Fibroblast of lung (primary cell): ENCODE measurements at regions not wholly inside any gene's neighbourhood (a gene's known extent, or its start where the extent isn't known, plus 50 kb on each side); places are given as distances from the start of the nearest gene placed in this dataset.

ENCODE experiments used
- DNase-seq, 2 donors: peaks; one replicate each; pipeline versions ENCODE4 v3.0.0 to v3.0.0-alpha.2; 2010; ENCODE audit warnings: low read depth in 2 of 2
- H2AFZ ChIP-seq: 2 replicates; pipeline ENCODE4 v1.5.1; 2012; ENCODE audit warnings: low read length, control low read depth, inconsistent platforms
- H3K27ac ChIP-seq: 2 replicates; pipeline ENCODE4 v1.5.1; 2011; ENCODE audit warnings: low read length, control low read depth; ENCODE audit not compliant: insufficient read depth
- H3K27me3 ChIP-seq: 2 replicates; pipeline ENCODE4 v1.5.1; 2011; ENCODE audit warnings: mild to moderate bottlenecking, low read length; ENCODE audit not compliant: control insufficient read depth, insufficient read depth
- H3K36me3 ChIP-seq: 2 replicates; pipeline ENCODE4 v1.5.1; 2011; ENCODE audit warnings: low read length; ENCODE audit not compliant: control insufficient read depth, insufficient read depth
- H3K4me1 ChIP-seq: 2 replicates; pipeline ENCODE4 v1.5.1; 2011; ENCODE audit warnings: low read length; ENCODE audit not compliant: control insufficient read depth, insufficient read depth; ENCODE audit errors: extremely low read depth
- H3K4me2 ChIP-seq: 2 replicates; pipeline ENCODE4 v1.5.1; 2011; ENCODE audit warnings: low read length, control low read depth; ENCODE audit not compliant: insufficient read depth; ENCODE audit errors: extremely low read depth
- H3K4me3 ChIP-seq, 4 experiments: fragments of 200-600 bp in 1 of 4; sonication (generic) in 1 of 4; replicated peaks in 1 of 4; 2 replicates each; pipeline ENCODE4 v1.5.1; 2011 to 2016; ENCODE audit warnings: low read length in 4 of 4, low read depth in 3 of 4, mild to moderate bottlenecking in 3 of 4, control low read depth in 2 of 4, inconsistent platforms in 1 of 4, mixed read lengths in 1 of 4; ENCODE audit not compliant: insufficient read depth in 1 of 4; ENCODE audit errors: control extremely low read depth in 1 of 4
- H3K79me2 ChIP-seq: 2 replicates; pipeline ENCODE4 v1.5.1; 2012; ENCODE audit warnings: mild to moderate bottlenecking, low read length, inconsistent platforms; ENCODE audit not compliant: control insufficient read depth, insufficient read depth
- H3K9ac ChIP-seq: 2 replicates; pipeline ENCODE4 v1.5.1; 2011; ENCODE audit warnings: mild to moderate bottlenecking, low read length, control low read depth; ENCODE audit not compliant: insufficient read depth
- H3K9me3 ChIP-seq: 2 replicates; pipeline ENCODE4 v1.5.1; 2012; ENCODE audit warnings: low read depth, low read length; ENCODE audit not compliant: control insufficient read depth, insufficient read depth
- H4K20me1 ChIP-seq: 2 replicates; pipeline ENCODE4 v1.5.1; 2011; ENCODE audit warnings: low read length; ENCODE audit not compliant: control insufficient read depth, insufficient read depth; ENCODE audit errors: extremely low read depth
- EZH2 ChIP-seq: IDR thresholded peaks from 2 replicates; pipeline ENCODE4 v1.5.1; 2012; ENCODE audit warnings: low read length, control low read depth, mild to moderate bottlenecking; ENCODE audit errors: missing control alignments
- TF ChIP-seq, protein P1 (sequence below), 2 donors: IDR thresholded peaks in 1 of 2; conservative IDR thresholded peaks in 1 of 2; 1 replicate in 1 of 2; 2 replicates in 1 of 2; pipeline ENCODE4 v1.5.1; 2011 to 2012; ENCODE audit warnings: low read length in 2 of 2, control low read depth in 1 of 2, inconsistent platforms in 1 of 2, low read depth in 1 of 2, mild to moderate bottlenecking in 1 of 2

DNA sequence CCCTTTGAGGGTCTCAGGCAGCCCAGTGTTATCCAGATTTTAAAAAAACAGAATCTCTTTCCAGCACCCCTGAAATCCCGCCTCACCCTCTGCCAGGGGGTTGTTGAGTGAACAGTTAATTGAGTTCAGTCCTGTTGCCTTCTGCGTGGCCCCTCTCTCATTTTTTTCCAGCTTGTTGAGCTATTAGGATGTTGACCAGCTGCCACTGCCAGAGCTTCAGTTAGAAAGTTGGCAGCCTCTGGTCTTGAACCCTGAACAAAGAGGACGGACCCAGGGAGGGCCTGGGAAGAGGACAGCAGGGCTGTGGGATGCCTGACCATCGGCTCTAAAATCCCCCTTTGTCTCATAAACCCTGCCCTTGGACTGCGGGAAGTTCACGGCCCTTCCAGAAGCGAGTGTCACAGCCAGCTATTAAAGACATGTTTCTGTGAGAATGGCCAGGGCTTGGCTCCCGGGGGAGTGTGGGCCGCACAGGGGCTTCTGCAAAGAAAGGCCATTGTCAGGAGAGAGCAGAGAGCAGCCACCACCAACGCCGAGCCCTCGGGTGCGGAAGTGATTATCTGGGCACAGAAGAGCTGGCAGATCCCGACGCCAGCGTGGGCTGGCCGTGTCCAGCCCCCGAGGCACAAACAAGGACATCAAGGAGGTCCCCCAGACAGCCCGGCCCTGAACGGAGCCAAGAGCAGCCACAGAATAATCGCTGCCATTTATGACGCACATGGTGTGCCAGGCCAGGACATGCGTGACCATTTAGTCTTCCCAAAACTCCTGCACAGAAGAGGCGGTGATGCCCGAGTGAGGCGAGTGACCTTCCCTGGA is 189.0 kb downstream of the ANKRD60 start:
- Histone ChIP-seq H3K27me3 (no peaks in the 10 kb centered on the region), H3K9me3 (no peaks in the 10 kb centered on the region), H3K4me3 (no peak overlapping the region), H3K36me3 (no peaks in the 10 kb centered on the region), H2AFZ (no peak overlapping the region), H4K20me1 (no peaks in the 10 kb centered on the region), H3K4me2 (no peak overlapping the region), H3K9ac (no peak overlapping the region), H3K4me1 (no peaks in the 10 kb centered on the region), H3K79me2 (no peaks in the 10 kb centered on the region), H3K27ac (no peak overlapping the region)
- DNase-seq, result no peak
- TF ChIP-seq, protein P1, sequence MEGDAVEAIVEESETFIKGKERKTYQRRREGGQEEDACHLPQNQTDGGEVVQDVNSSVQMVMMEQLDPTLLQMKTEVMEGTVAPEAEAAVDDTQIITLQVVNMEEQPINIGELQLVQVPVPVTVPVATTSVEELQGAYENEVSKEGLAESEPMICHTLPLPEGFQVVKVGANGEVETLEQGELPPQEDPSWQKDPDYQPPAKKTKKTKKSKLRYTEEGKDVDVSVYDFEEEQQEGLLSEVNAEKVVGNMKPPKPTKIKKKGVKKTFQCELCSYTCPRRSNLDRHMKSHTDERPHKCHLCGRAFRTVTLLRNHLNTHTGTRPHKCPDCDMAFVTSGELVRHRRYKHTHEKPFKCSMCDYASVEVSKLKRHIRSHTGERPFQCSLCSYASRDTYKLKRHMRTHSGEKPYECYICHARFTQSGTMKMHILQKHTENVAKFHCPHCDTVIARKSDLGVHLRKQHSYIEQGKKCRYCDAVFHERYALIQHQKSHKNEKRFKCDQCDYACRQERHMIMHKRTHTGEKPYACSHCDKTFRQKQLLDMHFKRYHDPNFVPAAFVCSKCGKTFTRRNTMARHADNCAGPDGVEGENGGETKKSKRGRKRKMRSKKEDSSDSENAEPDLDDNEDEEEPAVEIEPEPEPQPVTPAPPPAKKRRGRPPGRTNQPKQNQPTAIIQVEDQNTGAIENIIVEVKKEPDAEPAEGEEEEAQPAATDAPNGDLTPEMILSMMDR (conservative IDR thresholded peaks at IDR 0.05 in 1 of 2, IDR thresholded peaks at IDR 0.05 in 1 of 2; ENCODE audit: low read depth in 1 of 2, low read length in 2 of 2), result no peak
- TF ChIP-seq EZH2, result no peak

- Histone ChIP-seq H3K4me2 (no peak overlapping the region), H3K4me3 (no peak overlapping the region), H3K9ac (no peak overlapping the region), H3K4me1 (no peaks in the 10 kb centered on the region), H3K9me3 (no peaks in the 10 kb centered on the region), H3K27me3 (no peaks in the 10 kb centered on the region), H3K36me3 (no peaks in the 10 kb centered on the region), H4K20me1 (no peaks in the 10 kb centered on the region), H3K79me2 (no peaks in the 10 kb centered on the region), H2AFZ (no peak overlapping the region), H3K27ac (no peak overlapping the region)
- TF ChIP-seq EZH2, result no peak
- TF ChIP-seq, protein P1 (conservative IDR thresholded peaks at IDR 0.05 in 1 of 2, IDR thresholded peaks at IDR 0.05 in 1 of 2; ENCODE audit: low read depth in 1 of 2, low read length in 2 of 2), result no peak
- no peak for DNase-seq
These were observed 190.3 kb downstream of the ANKRD60 start for GRCh38 chr20:58038123-58038654.

- H3K4me3 ChIP-seq, result no peak overlapping the region
- no peak for DNase-seq
- H3K4me2 ChIP-seq, result no peak overlapping the region
- no peaks in the 10 kb centered on the region for H3K79me2 ChIP-seq
- no peak overlapping the region for H2AFZ ChIP-seq
- no peaks in the 10 kb centered on the region for H4K20me1 ChIP-seq
- TF ChIP-seq, protein P1 (conservative IDR thresholded peaks at IDR 0.05 in 1 of 2, IDR thresholded peaks at IDR 0.05 in 1 of 2; ENCODE audit: low read depth in 1 of 2, low read length in 2 of 2), result no peak
- TF ChIP-seq EZH2, result no peak
- no peak overlapping the region for H3K27ac ChIP-seq
- H3K27me3 ChIP-seq, result no peaks in the 10 kb centered on the region
- no peaks in the 10 kb centered on the region for H3K9me3 ChIP-seq
- H3K4me1 ChIP-seq, result no peaks in the 10 kb centered on the region
- H3K36me3 ChIP-seq, result no peaks in the 10 kb centered on the region
- no peak overlapping the region for H3K9ac ChIP-seq
These were observed 190.8 kb downstream of the ANKRD60 start for GRCh38 chr20:58037631-58038030.
